Cardiac muscle cell (in vitro differentiated cells and primary cell): ENCODE measurements at regions not wholly inside any gene's neighbourhood (a gene's known extent, or its start where the extent isn't known, plus 50 kb on each side); places are given as distances from the start of the nearest gene placed in this dataset.

Source experiments
- DNase-seq, 2 donors: peaks; one replicate each; pipeline versions ENCODE4 v3.0.0 to v3.0.0-alpha.2; 2010 to 2017; ENCODE audit warnings: low read depth in 1 of 2, low spot score in 1 of 2
- H3K27ac ChIP-seq: fragments of 200-600 bp; sonication (generic); 2 replicates; pipeline ENCODE4 v1.5.1; 2016
- H3K27me3 ChIP-seq: fragments of 200-600 bp; sonication (generic); 2 replicates; pipeline ENCODE4 v1.6.0; 2016; ENCODE audit warnings: control low read depth
- H3K36me3 ChIP-seq: fragments of 200-600 bp; sonication (generic); 2 replicates; pipeline ENCODE4 v1.5.1; 2016; ENCODE audit warnings: control low read depth
- H3K4me1 ChIP-seq: fragments of 200-600 bp; sonication (generic); 2 replicates; pipeline ENCODE4 v1.8.1; 2017; ENCODE audit warnings: low read depth, mild to moderate bottlenecking, mixed run types
- H3K4me3 ChIP-seq: fragments of 200-600 bp; sonication (generic); 2 replicates; pipeline ENCODE4 v1.5.1; 2016; ENCODE audit warnings: mild to moderate bottlenecking
- H3K9me3 ChIP-seq: fragments of 200-600 bp; sonication (generic); 2 replicates; pipeline ENCODE4 v1.5.1; 2017; ENCODE audit warnings: low read depth, mild to moderate bottlenecking, control low read depth
- TF ChIP-seq, protein P1 (sequence below): IDR thresholded peaks from 2 replicates; pipeline ENCODE4 v1.5.1; 2012; ENCODE audit warnings: low read depth, mild to moderate bottlenecking, low read length

GRCh38 chr15:93917181-93917580 lies 314.2 kb upstream of the MCTP2 start:
- Histone ChIP-seq H3K4me1 (no peaks in the 10 kb centered on the region), H3K27ac (no peak overlapping the region), H3K36me3 (no peaks in the 10 kb centered on the region), H3K4me3 (no peak overlapping the region), H3K9me3 (no peaks in the 10 kb centered on the region), H3K27me3 (no peaks in the 10 kb centered on the region)
- TF ChIP-seq, protein P1, sequence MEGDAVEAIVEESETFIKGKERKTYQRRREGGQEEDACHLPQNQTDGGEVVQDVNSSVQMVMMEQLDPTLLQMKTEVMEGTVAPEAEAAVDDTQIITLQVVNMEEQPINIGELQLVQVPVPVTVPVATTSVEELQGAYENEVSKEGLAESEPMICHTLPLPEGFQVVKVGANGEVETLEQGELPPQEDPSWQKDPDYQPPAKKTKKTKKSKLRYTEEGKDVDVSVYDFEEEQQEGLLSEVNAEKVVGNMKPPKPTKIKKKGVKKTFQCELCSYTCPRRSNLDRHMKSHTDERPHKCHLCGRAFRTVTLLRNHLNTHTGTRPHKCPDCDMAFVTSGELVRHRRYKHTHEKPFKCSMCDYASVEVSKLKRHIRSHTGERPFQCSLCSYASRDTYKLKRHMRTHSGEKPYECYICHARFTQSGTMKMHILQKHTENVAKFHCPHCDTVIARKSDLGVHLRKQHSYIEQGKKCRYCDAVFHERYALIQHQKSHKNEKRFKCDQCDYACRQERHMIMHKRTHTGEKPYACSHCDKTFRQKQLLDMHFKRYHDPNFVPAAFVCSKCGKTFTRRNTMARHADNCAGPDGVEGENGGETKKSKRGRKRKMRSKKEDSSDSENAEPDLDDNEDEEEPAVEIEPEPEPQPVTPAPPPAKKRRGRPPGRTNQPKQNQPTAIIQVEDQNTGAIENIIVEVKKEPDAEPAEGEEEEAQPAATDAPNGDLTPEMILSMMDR: no peak
- DNase-seq: no peak

DNA sequence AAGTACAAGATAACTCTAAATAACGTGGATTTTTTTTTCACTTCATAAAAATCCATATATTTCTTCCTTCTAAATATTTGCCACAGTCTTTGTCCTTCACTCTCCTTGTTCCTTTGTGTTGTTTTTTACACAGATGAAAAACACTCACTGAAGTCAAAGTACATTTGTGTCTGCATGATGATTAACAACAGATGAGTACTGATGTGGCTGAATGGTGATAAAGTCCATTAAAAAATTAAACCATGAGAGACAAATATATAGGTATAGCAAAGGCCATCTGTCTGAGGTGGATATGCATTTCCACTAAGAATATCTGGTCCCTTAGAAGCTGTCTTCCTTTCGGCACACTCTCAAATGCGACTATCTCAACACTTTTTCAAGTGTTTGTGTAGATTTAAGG lies 317.5 kb upstream of the MCTP2 start:
- Histone ChIP-seq H3K27me3 (no peaks in the 10 kb centered on the region), H3K36me3 (no peaks in the 10 kb centered on the region), H3K4me3 (no peak overlapping the region), H3K27ac (no peak overlapping the region), H3K4me1 (no peaks in the 10 kb centered on the region), H3K9me3 (no peaks in the 10 kb centered on the region)
- DNase-seq: no peak
- TF ChIP-seq, protein P1: no peak

- no peak for DNase-seq
- TF ChIP-seq, protein P1: no peak
- Histone ChIP-seq H3K9me3 (no peaks in the 10 kb centered on the region), H3K4me3 (no peak overlapping the region), H3K27me3 (no peaks in the 10 kb centered on the region), H3K27ac (no peak overlapping the region), H3K36me3 (no peaks in the 10 kb centered on the region), H3K4me1 (no peaks in the 10 kb centered on the region)
These were observed 318.1 kb upstream of the MCTP2 start for GRCh38 chr15:93913310-93913709.

DNA sequence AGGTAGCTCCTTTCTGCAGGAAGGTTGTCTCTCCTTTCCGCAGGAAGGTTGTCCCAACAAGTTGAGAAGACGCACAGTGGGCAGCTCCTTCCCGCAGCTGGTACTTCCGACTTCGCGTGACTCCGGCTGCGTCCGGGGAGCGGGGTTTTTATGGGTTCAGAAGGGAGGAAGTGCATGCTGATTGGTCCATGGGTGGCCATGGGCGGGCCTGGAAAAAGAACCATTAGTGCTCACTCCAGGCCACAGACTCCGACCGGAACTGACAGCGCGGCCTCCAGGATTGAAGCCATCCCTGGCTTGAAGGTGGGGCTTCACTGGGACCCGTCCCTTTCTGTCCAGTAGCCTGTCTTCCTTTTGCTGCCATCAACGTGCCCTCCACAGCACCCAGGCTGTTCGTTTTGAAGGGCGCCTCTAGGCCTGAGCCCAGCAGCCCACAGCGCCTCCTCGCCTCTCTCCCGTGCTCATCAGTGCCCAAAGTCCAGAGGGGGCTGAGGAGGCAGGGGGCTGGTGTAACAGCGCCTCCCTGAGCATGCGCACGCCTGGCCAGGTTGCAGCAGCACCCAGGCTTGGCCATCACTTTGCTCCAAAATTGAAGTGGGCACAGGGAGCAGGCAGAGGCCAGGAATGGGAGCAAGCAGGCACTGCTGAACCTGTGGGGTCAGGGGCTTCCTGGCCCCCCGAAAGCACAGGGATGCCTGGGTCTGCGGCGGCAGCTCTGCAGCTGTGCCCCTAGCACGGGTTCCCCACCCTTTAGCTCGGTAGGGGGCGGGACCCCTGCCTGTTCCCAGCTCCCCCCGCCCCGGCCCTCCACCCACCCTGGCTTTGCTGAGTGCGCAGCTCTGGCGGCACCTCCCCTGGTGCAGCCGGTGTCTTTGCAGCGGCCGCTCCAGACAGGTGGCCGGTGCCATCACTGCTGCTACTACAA lies 330.6 kb upstream of the MCTP2 start:
- no peak for DNase-seq
- Histone ChIP-seq H3K9me3 (no peaks in the 10 kb centered on the region), H3K4me3 (no peak overlapping the region), H3K27me3 (peaks cover 8% of the 10 kb centered on the region), H3K27ac (no peak overlapping the region), H3K36me3 (no peaks in the 10 kb centered on the region), H3K4me1 (no peaks in the 10 kb centered on the region)
- TF ChIP-seq, protein P1: no peak

DNA sequence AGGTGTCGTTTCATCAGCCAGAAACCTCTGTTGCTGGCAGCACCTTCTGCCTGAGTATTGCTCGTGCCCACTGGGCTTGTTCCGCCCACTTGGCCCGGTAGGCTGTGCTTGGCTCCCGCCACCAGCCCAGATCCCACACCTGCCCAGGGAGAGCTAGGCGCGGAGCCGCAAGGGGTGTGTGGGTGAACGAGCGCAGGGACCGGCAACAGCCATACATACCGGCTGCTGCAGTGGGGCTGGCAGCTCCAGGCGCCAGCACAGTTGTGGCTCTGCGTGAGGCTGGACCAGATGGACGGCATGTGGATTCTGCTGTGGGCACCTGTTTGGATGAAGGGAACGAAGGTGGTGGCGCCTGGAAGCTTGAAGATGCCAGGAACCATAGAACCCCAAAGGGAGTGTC lies 331.5 kb upstream of the MCTP2 start:
- Histone ChIP-seq H3K9me3 (no peaks in the 10 kb centered on the region), H3K36me3 (no peaks in the 10 kb centered on the region), H3K4me1 (no peaks in the 10 kb centered on the region), H3K27ac (no peak overlapping the region), H3K27me3 (peaks cover 7% of the 10 kb centered on the region), H3K4me3 (no peak overlapping the region)
- TF ChIP-seq, protein P1: no peak
- DNase-seq: no peak
